DOHH2 (cell line): ENCODE measurements at regions not wholly inside any gene's neighbourhood (a gene's known extent, or its start where the extent isn't known, plus 50 kb on each side); places are given as distances from the start of the nearest gene placed in this dataset.

Experiments
- H3F3A ChIP-seq: fragments of 200-600 bp; sonication (generic), shearing (Covaris generic); 2 replicates; pipeline ENCODE4 v1.6.0; 2016; ENCODE audit warnings: antibody characterized with exemption, mild to moderate bottlenecking; ENCODE audit not compliant: control insufficient read depth, insufficient read depth
- H3K27ac ChIP-seq: fragments of 200-600 bp; sonication (generic); 2 replicates; pipeline ENCODE4 v1.5.1; 2014; ENCODE audit warnings: low read depth, mild to moderate bottlenecking, low read length, moderate library complexity
- H3K27me3 ChIP-seq: fragments of 200-600 bp; sonication (generic); 2 replicates; pipeline ENCODE4 v1.6.1; 2014; ENCODE audit warnings: mild to moderate bottlenecking, low read length, mixed read lengths; ENCODE audit not compliant: control insufficient read depth
- H3K36me3 ChIP-seq: fragments of 200-600 bp; sonication (generic); 2 replicates; pipeline ENCODE4 v1.6.1; 2014; ENCODE audit warnings: mild to moderate bottlenecking, low read length, moderate library complexity, mixed read lengths; ENCODE audit not compliant: control insufficient read depth
- H3K4me1 ChIP-seq: fragments of 200-600 bp; sonication (generic); 2 replicates; pipeline ENCODE4 v1.6.1; 2014; ENCODE audit warnings: mild to moderate bottlenecking, low read length, mixed read lengths; ENCODE audit not compliant: control insufficient read depth
- H3K4me2 ChIP-seq: fragments of 200-600 bp; sonication (generic); 2 replicates; pipeline ENCODE4 v1.6.0; 2014; ENCODE audit warnings: mild to moderate bottlenecking, low read length, moderate library complexity
- H3K4me3 ChIP-seq: fragments of 200-600 bp; sonication (generic); 2 replicates; pipeline ENCODE4 v1.5.1; 2014; ENCODE audit warnings: mild to moderate bottlenecking, low read length, mixed read lengths
- H3K79me2 ChIP-seq: fragments of 200-600 bp; sonication (generic); 2 replicates; pipeline ENCODE4 v1.6.1; 2014; ENCODE audit warnings: mild to moderate bottlenecking, low read length, mixed read lengths; ENCODE audit not compliant: control insufficient read depth
- H3K9me2 ChIP-seq: fragments of 200-600 bp; sonication (generic); replicated peaks from 2 replicates; pipeline ENCODE4 v1.6.1; 2014; ENCODE audit warnings: mild to moderate bottlenecking, low read length, mixed read lengths; ENCODE audit not compliant: control insufficient read depth
- H3K9me3 ChIP-seq: fragments of 200-600 bp; sonication (generic); 2 replicates; pipeline ENCODE4 v1.6.1; 2014; ENCODE audit warnings: antibody characterized with exemption, low read length, mixed read lengths; ENCODE audit not compliant: control insufficient read depth, insufficient read depth
- H4K20me1 ChIP-seq: fragments of 200-600 bp; sonication (generic); 2 replicates; pipeline ENCODE4 v1.6.0; 2014; ENCODE audit warnings: low read depth, mild to moderate bottlenecking, antibody characterized with exemption, low read length, moderate library complexity; ENCODE audit not compliant: control insufficient read depth, insufficient read depth
- CTCF ChIP-seq: fragments of 200-600 bp; sonication (generic); IDR thresholded peaks from one replicate; pipeline ENCODE4 v1.5.1; 2014; ENCODE audit warnings: antibody characterized with exemption, mild to moderate bottlenecking, low read depth, low read length; ENCODE audit not compliant: poor library complexity, severe bottlenecking
- EZH2phosphoT487 ChIP-seq: fragments of 200-600 bp; sonication (generic); IDR thresholded peaks from 2 replicates; pipeline ENCODE4 v1.6.1; 2017; ENCODE audit warnings: borderline replicate concordance, mild to moderate bottlenecking, antibody characterized with exemption, low read length, moderate library complexity, mixed read lengths

- H3K9me3 ChIP-seq: no peaks in the 10 kb centered on the region
These were observed 125.1 kb upstream of the RREB1 start for GRCh38 chr6:6982663-6983062.

GRCh38 chr6:6984585-6985366 is 123.0 kb upstream of the RREB1 start:
- Histone ChIP-seq H3K27me3 (no peaks in the 10 kb centered on the region), H3K9me2 (no peaks in the 10 kb centered on the region), H4K20me1 (no peaks in the 10 kb centered on the region), H3K4me2 (no peak overlapping the region), H3K4me3 (no peak overlapping the region), H3F3A (no peaks in the 10 kb centered on the region), H3K9me3 (no peaks in the 10 kb centered on the region), H3K36me3 (no peaks in the 10 kb centered on the region), H3K27ac (no peak overlapping the region), H3K4me1 (no peaks in the 10 kb centered on the region), H3K79me2 (no peaks in the 10 kb centered on the region)
- no peak for TF ChIP-seq CTCF
- no peak for TF ChIP-seq EZH2phosphoT487

More at GRCh38 chr6:6982663-6983062, 125.1 kb upstream of the RREB1 start:
- Histone ChIP-seq H3K27me3 (0 out of 2 replicates have a peak, but pooled peaks cover 2% of the 10 kb centered on the region), H3K9me2 (no peaks in the 10 kb centered on the region), H3F3A (no peaks in the 10 kb centered on the region), H3K79me2 (no peaks in the 10 kb centered on the region), H3K36me3 (no peaks in the 10 kb centered on the region), H4K20me1 (no peaks in the 10 kb centered on the region), H3K4me1 (no peaks in the 10 kb centered on the region), H3K27ac (no peak overlapping the region), H3K4me3 (no peak overlapping the region), H3K4me2 (no peak overlapping the region)
- no peak for TF ChIP-seq CTCF
- TF ChIP-seq EZH2phosphoT487: no peak

- no peaks in the 10 kb centered on the region for H3F3A ChIP-seq
- H3K4me2 ChIP-seq: no peak overlapping the region
- no peaks in the 10 kb centered on the region for H3K9me3 ChIP-seq
- no peaks in the 10 kb centered on the region for H4K20me1 ChIP-seq
- no peak for TF ChIP-seq EZH2phosphoT487
- TF ChIP-seq CTCF: no peak
- no peak overlapping the region for H3K4me3 ChIP-seq
- H3K36me3 ChIP-seq: no peaks in the 10 kb centered on the region
- H3K27me3 ChIP-seq: no peaks in the 10 kb centered on the region
- H3K9me2 ChIP-seq: no peaks in the 10 kb centered on the region
- no peak overlapping the region for H3K27ac ChIP-seq
- H3K4me1 ChIP-seq: no peaks in the 10 kb centered on the region
- H3K79me2 ChIP-seq: no peaks in the 10 kb centered on the region
These were observed 121.4 kb upstream of the RREB1 start for GRCh38 chr6:6986344-6986743.
